GM12878 (cell line): ENCODE measurements at regions not wholly inside any gene's neighbourhood (a gene's known extent, or its start where the extent isn't known, plus 50 kb on each side); places are given as distances from the start of the nearest gene placed in this dataset.
"Not testable (repeated sequence)": the region's sequence is repeated elsewhere in the genome, so short reads cannot be mapped to it uniquely, and the experiment has no call there.

Experiments
- ATAC-seq: fragments of 200-7000 bp; cut with Tn5 transposase; 3 replicates; pipeline ENCODE4 v1.9.1; 2020; ENCODE audit warnings: mild to moderate bottlenecking, moderate library complexity
- BruUV-seq: library from RNA; stranded (reverse); fragments of 400-500 nt; replicated peaks from 2 replicates; lab custom pipeline; 2021; lab: Mats Ljungman, UMichigan
- CTCF ChIA-PET: fragments of 300-600 bp; sonication (Branson Sonifier 250); formaldehyde crosslinking; extraction: SDS; loops from one replicate; lab custom pipeline; 2021; ENCODE audit warnings: inconsistent platforms; lab: Yijun Ruan, JAX
- POLR2A ChIA-PET: fragments of 350-600 bp; formaldehyde crosslinking; extraction: SDS; loops from one replicate; lab custom pipeline; 2021; ENCODE audit warnings: inconsistent platforms; lab: Charles Lee
- RAD21 ChIA-PET: fragments of 300-600 bp; sonication (Branson Sonifier 250); formaldehyde crosslinking; loops from one replicate; lab custom pipeline; 2023; ENCODE audit warnings: antibody characterized with exemption; ENCODE audit not compliant: unreplicated experiment; lab: Charles Lee
- SMC1A ChIA-PET: fragments of 300-600 bp; sonication (Branson Sonifier 250); formaldehyde crosslinking; loops from one replicate; lab custom pipeline; 2023; ENCODE audit not compliant: unreplicated experiment, uncharacterized antibody; lab: Charles Lee
- DNase-seq: peaks from one replicate; pipeline ENCODE4 v3.0.0-alpha.2; 2011; ENCODE audit warnings: low read depth, low spot score
- FAIRE-seq: peaks from 3 replicates; lab custom pipeline; 2011; peaks lifted over from hg19 to GRCh38; lab: Jason Lieb, UNC
- H2AFZ ChIP-seq: 2 replicates; pipeline ENCODE4 v1.6.0; 2011; ENCODE audit warnings: low read depth, low read length, control low read depth; ENCODE audit not compliant: control insufficient read depth
- H3K27ac ChIP-seq: 2 replicates; pipeline ENCODE4 v1.5.1; 2011; ENCODE audit warnings: control low read depth; ENCODE audit not compliant: control insufficient read depth, insufficient read depth
- H3K27me3 ChIP-seq, 2 experiments: replicated peaks in 1 of 2; 2 replicates each; pipeline versions ENCODE4 v1.6.0 to v1.6.1; 2011; ENCODE audit warnings: low read length in 1 of 2; ENCODE audit not compliant: control insufficient read depth in 2 of 2, insufficient read depth in 2 of 2
- H3K36me3 ChIP-seq, 2 experiments: 2 replicates each; pipeline ENCODE4 v1.5.1; 2011; ENCODE audit warnings: low read length in 1 of 2; ENCODE audit not compliant: control insufficient read depth in 2 of 2, insufficient read depth in 2 of 2
- H3K4me1 ChIP-seq: 2 replicates; pipeline ENCODE4 v1.6.1; 2011; ENCODE audit warnings: mild to moderate bottlenecking, low read length, moderate library complexity, mixed read lengths; ENCODE audit not compliant: control insufficient read depth, insufficient read depth
- H3K4me2 ChIP-seq: 2 replicates; pipeline ENCODE4 v1.6.0; 2011; ENCODE audit warnings: control low read depth; ENCODE audit not compliant: control insufficient read depth, insufficient read depth
- H3K4me3 ChIP-seq: fragments of 200-600 bp; sonication (generic); 2 replicates; pipeline ENCODE4 v1.5.1; 2016
- H3K79me2 ChIP-seq: 2 replicates; pipeline ENCODE4 v1.6.0; 2011; ENCODE audit warnings: low read length; ENCODE audit not compliant: control insufficient read depth, insufficient read depth
- H3K9ac ChIP-seq: 2 replicates; pipeline ENCODE4 v1.8.0; 2011; ENCODE audit warnings: low read length, control low read depth, mixed read lengths; ENCODE audit not compliant: control insufficient read depth, insufficient read depth
- H3K9me3 ChIP-seq: replicated peaks from 3 replicates; pipeline ENCODE4 v1.5.1; 2011; ENCODE audit warnings: mild to moderate bottlenecking, low read length; ENCODE audit not compliant: control insufficient read depth, insufficient read depth
- H4K20me1 ChIP-seq: 2 replicates; pipeline ENCODE4 v1.6.0; 2011; ENCODE audit not compliant: control insufficient read depth, insufficient read depth
- BCL11A ChIP-seq: IDR thresholded peaks from 2 replicates; pipeline ENCODE4 v1.6.1; 2011; ENCODE audit warnings: low read depth, low read length
- CBFB ChIP-seq: IDR thresholded peaks from 2 replicates; pipeline ENCODE4 v1.6.1; 2016; ENCODE audit warnings: antibody characterized with exemption, low read depth
- CUX1 ChIP-seq: IDR thresholded peaks from 2 replicates; pipeline ENCODE4 v1.6.1; 2012; ENCODE audit warnings: improper control_type of control experiment, low read depth, low read length; ENCODE audit not compliant: insufficient replicate concordance
- FOXK2 ChIP-seq: fragments of 450-650 bp; IDR thresholded peaks from 2 replicates; pipeline ENCODE4 v1.6.1; 2017; ENCODE audit warnings: mild to moderate bottlenecking, moderate library complexity
- IRF5 ChIP-seq: fragments of 450-650 bp; IDR thresholded peaks from 2 replicates; pipeline ENCODE4 v1.6.1; 2017; ENCODE audit warnings: borderline replicate concordance
- JUNB ChIP-seq: IDR thresholded peaks from 2 replicates; pipeline ENCODE4 v1.6.1; 2016; ENCODE audit warnings: antibody characterized with exemption, mild to moderate bottlenecking
- NR2C1 ChIP-seq: fragments of 450-650 bp; IDR thresholded peaks from 2 replicates; pipeline ENCODE4 v1.6.1; 2017; ENCODE audit warnings: antibody characterized with exemption, mild to moderate bottlenecking, moderate library complexity
- STAT1 ChIP-seq: fragments of 450-650 bp; conservative IDR thresholded peaks from 2 replicates; pipeline ENCODE4 v1.6.1; 2014; ENCODE audit warnings: antibody characterized with exemption, mild to moderate bottlenecking
- TCF12 ChIP-seq: IDR thresholded peaks from 2 replicates; pipeline ENCODE4 v1.6.1; 2011; ENCODE audit warnings: low read depth, mild to moderate bottlenecking, low read length
- ZNF687 ChIP-seq: fragments of 450-650 bp; IDR thresholded peaks from 2 replicates; pipeline ENCODE4 v1.6.1; 2017; ENCODE audit warnings: mild to moderate bottlenecking, moderate library complexity
- WGBS: methylation state at CpG from one replicate; pipeline ENCODE4 v1.1.6; 2016; ENCODE audit warnings: low lambda C conversion rate; ENCODE audit not compliant: insufficient replicate concordance, insufficient coverage; ENCODE audit errors: missing lambda C conversion rate; 5-methylcytosine and 5-hydroxymethylcytosine counted together
- in situ Hi-C: fragments of 300-500 bp; cut with MboI; formaldehyde crosslinking; loops from 9 replicates; pipeline ENCODE4 v1.14.3; 2018; ENCODE audit warnings: mixed read lengths
- intact Hi-C: fragments of 100-400 bp; cut with micrococcal nuclease; formaldehyde crosslinking; loops from one replicate; pipeline ENCODE4 v1.14.2; 2022; ENCODE audit not compliant: unreplicated experiment

- no peak for TF ChIP-seq CUX1
- TF ChIP-seq IRF5 = no peak
- no peak for TF ChIP-seq TCF12
- TF ChIP-seq FOXK2 = no peak
- TF ChIP-seq ZNF687 = no peak
- TF ChIP-seq CBFB = 0 out of 2 replicates have a peak, but pooled peaks have one; percentile 36
- peak; percentile 32; the same call in 1 of the 2 replicates for TF ChIP-seq NR2C1
- TF ChIP-seq STAT1 = no peak
- peak; percentile 92 for TF ChIP-seq JUNB
- TF ChIP-seq BCL11A = 0 out of 2 replicates have a peak, but pooled peaks have one; percentile 43
These were observed 91.8 kb upstream of the TSC22D1 start (continued) for GRCh38 chr13:44667943-44668342.

- H3K27me3 ChIP-seq, H3K79me2 ChIP-seq, RAD21 ChIA-PET, H2AFZ ChIP-seq, POLR2A ChIA-PET, ATAC-seq, CTCF ChIA-PET, in situ Hi-C loops, H4K20me1 ChIP-seq, FAIRE-seq, BruUV-seq, DNase-seq, H3K4me3 ChIP-seq, H3K36me3 ChIP-seq, H3K27ac ChIP-seq, H3K9ac ChIP-seq, intact Hi-C loops, H3K4me2 ChIP-seq, H3K9me3 ChIP-seq: not testable (repeated sequence)
- SMC1A ChIA-PET = interaction anchor here (0.7 kb wide), 1 partner anchor 218 kb away, joined by 3 read pairs; no protein-coding TSS in a partner anchor
- peaks cover 21% of the 10 kb centered on the region for H3K4me1 ChIP-seq
- WGBS = 87% methylated on average over 3 of the region's 3 CpGs
These were observed 90.4 kb upstream of the TSC22D1 start for GRCh38 chr13:44666538-44666937.
